ENCODE measurements at regions not wholly inside any gene's neighbourhood (a gene's known extent, or its start where the extent isn't known, plus 50 kb on each side); places are given as distances from the start of the nearest gene placed in this dataset.
A peak's percentile ranks its signal among the peaks of the same experiment; 100 is the strongest.

DNA sequence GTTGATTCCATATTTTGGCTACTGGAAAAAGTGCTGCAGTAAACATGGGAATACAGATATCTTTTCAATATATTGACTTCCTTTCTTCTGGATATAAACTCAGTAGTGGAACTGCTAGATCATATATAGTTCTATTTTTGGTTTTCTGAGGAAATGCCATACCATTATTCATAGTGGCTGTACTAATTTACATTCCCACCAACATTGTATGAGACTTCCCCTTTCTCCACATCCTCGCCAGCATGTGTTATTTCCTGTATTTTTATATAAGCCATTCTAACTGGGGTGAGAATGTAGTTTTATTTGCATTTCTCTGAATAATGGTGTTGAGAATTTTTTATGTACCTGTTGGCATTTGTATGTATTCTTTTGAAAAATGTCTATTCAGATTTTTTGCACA is 385.2 kb downstream of the NUF2 start:
- peak overlapping the region in 1 of 6 donors; percentile 39 for H3K27ac Mint-ChIP-seq
- no peak for ATAC-seq (ENCODE audit: low read depth in 2 of 2)
- peaks cover 0 to 8% (median 0%) of the 10 kb centered on the region in 7 donors for H3K9me3 Mint-ChIP-seq
- H3K36me3 Mint-ChIP-seq, result no peaks in the 10 kb centered on the region
- H3K4me1 Mint-ChIP-seq, result no peaks in the 10 kb centered on the region
- no peaks in the 10 kb centered on the region for H3K27me3 Mint-ChIP-seq
- no peak overlapping the region for H3K4me3 Mint-ChIP-seq
- DNase-seq, result no peak

DNA sequence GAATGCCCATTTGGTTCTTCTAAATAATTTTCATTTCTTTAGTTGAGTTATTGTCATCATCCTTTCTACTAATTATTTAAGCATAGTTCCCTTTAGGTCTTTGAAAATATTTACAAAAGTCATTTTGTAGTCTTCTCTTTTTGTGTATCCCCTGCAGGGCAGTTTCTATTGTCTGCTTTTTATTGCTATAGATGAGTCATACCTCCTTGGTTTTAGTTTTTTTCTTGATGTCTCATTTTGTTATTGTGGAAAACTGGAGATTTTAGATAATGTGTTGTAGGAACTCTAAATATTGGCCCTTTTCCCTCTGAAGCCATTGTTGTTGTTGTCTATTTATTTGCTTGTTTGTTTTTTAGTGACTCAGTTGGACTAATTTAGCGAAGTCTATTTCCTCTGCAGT is 387.9 kb downstream of the NUF2 start:
- Mint-ChIP-seq H3K27me3 (no peaks in the 10 kb centered on the region), H3K9me3 (peaks cover 0 to 8% (median 0%) of the 10 kb centered on the region in 7 donors), H3K4me3 (no peak overlapping the region), H3K36me3 (no peaks in the 10 kb centered on the region), H3K27ac (no peak overlapping the region), H3K4me1 (no peaks in the 10 kb centered on the region)
- DNase-seq (no peak), ATAC-seq (ENCODE audit: low read depth in 2 of 2) (no peak)

DNA sequence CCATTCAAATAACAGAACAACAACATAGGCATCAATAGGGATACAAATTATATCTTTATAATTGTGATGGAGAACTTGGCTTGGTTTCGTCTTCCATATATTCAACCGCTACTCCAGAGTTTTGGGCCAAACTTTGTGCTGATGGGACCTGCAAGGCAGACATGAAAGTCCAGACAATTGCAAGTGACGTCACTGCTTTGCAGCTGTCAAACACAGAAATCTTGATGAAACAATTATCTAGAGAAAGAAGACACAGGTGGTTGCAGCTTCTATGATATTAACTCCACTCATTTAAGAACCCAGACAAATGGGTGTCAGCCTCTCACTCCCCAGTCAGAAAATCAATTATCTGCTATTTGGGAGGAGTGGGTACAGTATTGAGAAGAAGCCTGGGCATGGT is 390.6 kb downstream of the NUF2 start:
- DNase-seq, result no peak
- ATAC-seq (ENCODE audit: low read depth in 2 of 2), result no peak
- no peaks in the 10 kb centered on the region for H3K36me3 Mint-ChIP-seq
- H3K4me1 Mint-ChIP-seq, result no peaks in the 10 kb centered on the region
- H3K27me3 Mint-ChIP-seq, result no peaks in the 10 kb centered on the region
- peaks cover 0 to 9% (median 0%) of the 10 kb centered on the region in 7 donors for H3K9me3 Mint-ChIP-seq
- no peak overlapping the region for H3K4me3 Mint-ChIP-seq
- no peak overlapping the region for H3K27ac Mint-ChIP-seq

DNA sequence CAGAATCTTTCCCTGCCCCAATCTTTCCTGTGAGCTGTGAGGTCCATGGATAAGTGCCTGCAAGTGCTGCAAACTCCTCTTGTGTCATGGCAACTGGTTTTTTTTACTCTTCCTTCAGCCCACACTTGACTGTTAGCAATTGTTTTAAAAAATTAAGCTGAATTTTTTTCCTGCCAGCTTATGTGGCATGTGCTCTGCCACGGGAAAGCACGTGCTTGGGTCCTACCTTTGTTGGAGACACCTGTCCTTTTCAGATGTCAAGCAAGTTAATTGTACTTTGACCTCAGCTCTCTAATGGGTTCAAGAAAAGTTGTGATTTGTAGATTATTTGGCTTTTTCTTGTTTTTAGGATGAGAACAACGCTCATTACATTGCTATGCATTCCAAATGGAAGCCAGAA is 398.5 kb downstream of the NUF2 start:
- DNase-seq, result no peak
- no peak for ATAC-seq (ENCODE audit: low read depth in 2 of 2)
- H3K9me3 Mint-ChIP-seq, result peaks cover 4 to 38% (median 11%) of the 10 kb centered on the region in 7 donors
- H3K27me3 Mint-ChIP-seq, result no peaks in the 10 kb centered on the region
- no peak overlapping the region for H3K27ac Mint-ChIP-seq
- no peaks in the 10 kb centered on the region for H3K4me1 Mint-ChIP-seq
- H3K36me3 Mint-ChIP-seq, result no peaks in the 10 kb centered on the region
- H3K4me3 Mint-ChIP-seq, result no peak overlapping the region

DNA sequence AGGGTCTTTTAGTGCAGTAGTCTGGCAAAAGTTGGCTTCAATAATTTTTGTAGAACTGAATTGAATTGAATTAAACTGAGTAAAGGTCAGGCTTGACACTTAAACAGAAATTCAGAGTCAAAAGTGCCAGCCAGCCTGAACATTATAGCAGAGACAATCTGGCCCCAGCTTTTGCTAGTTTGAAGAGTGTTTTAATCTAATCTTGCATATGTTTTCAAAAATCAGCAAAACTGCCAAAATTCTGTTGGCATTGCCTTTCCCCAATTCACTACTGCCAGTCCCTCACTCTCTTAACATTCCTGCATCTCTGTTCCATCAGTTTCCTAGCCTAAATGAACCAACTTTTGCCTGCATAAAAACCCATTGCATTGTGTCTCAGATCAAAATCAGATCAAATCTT is 403.8 kb downstream of the NUF2 start:
- no peaks in the 10 kb centered on the region for H3K4me1 Mint-ChIP-seq
- H3K9me3 Mint-ChIP-seq, result peaks cover 0 to 9% (median 3%) of the 10 kb centered on the region in 7 donors
- H3K36me3 Mint-ChIP-seq, result no peaks in the 10 kb centered on the region

DNA sequence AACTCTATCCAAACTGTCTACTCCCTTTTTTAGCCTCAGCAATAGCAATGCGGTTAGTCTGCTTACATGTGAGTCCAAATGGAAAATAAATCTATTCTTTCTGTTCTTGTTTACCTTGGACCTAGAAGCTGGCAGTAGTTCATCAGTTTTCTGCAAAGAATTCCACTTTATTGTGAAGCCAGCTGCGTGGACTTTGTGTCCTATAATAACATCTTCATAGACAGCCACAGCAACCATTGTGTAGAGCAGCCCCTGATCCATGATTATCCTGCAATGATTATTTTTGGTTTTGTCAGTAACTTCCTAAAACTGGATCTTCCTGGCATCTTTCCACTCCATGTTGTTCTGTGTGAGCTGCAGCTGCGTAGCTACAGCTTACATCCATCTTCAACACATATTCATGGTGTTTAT is 408.7 kb downstream of the NUF2 start:
- no peaks in the 10 kb centered on the region for H3K27me3 Mint-ChIP-seq
- DNase-seq (no peak), ATAC-seq (ENCODE audit: low read depth in 2 of 2) (no peak)
- peaks cover 0 to 13% (median 4%) of the 10 kb centered on the region in 7 donors for H3K9me3 Mint-ChIP-seq
- no peak overlapping the region for H3K27ac Mint-ChIP-seq
- no peaks in the 10 kb centered on the region for H3K4me1 Mint-ChIP-seq
- H3K36me3 Mint-ChIP-seq, result no peaks in the 10 kb centered on the region
- H3K4me3 Mint-ChIP-seq, result no peak overlapping the region

More for the DNA sequence above, 403.8 kb downstream of the NUF2 start:
- Mint-ChIP-seq H3K27ac (no peak overlapping the region), H3K27me3 (no peaks in the 10 kb centered on the region), H3K4me3 (no peak overlapping the region)
- ATAC-seq (ENCODE audit: low read depth in 2 of 2) (no peak), DNase-seq (no peak)

DNA sequence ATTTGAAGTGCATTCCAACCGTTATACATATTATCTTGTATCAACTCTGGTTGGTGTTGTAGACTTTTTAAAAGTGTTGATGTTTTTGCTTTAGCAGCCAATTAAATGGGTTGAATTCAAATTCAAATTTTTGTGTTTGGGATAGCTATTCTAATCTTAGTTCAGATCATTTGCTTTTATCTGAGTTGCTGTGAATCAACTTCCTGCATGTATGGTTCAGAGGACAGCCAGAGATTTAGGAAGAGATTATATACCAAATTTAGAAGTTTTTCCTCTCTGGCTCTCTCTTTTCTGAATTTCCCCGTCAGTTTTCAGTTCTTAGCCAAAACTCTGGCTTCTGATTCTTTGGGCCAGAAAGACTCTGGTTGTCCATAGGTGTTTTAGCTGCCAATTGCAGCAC is 415.5 kb downstream of the NUF2 start:
- ATAC-seq (ENCODE audit: low read depth in 2 of 2) (no peak), DNase-seq (no peak)
- H3K36me3 Mint-ChIP-seq, result no peaks in the 10 kb centered on the region
- no peak overlapping the region for H3K4me3 Mint-ChIP-seq
- H3K27ac Mint-ChIP-seq, result no peak overlapping the region
- H3K4me1 Mint-ChIP-seq, result no peaks in the 10 kb centered on the region
- H3K9me3 Mint-ChIP-seq, result peaks cover 2 to 12% (median 5%) of the 10 kb centered on the region in 7 donors
- H3K27me3 Mint-ChIP-seq, result no peaks in the 10 kb centered on the region

DNA sequence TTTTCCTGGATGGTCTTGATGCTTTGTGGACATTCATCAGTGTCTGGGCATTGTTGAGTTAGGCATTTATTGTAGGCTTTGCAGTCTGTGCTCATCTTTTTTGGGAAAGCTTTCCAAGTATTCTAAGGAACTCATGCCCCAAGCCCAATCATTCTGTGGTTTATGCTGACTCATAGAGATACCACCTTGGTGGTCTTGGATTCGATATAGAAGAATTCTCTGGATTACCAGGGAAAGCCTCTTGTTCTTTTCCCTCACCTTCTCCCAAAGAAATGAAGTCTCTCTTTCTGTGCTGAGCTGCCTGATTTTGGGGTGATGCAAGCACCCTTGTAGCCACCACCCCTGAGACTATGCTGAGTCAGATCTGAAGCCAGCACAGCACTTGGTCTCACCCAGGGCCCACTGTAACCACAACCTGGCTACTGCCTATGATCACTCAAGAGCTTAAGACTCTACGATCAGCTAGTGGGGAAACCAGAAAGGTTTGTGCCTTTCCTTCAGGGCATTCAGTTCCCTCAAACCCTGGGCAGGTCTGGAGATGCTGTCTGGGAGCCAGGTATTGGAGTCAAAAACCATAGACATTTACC is 422.6 kb downstream of the NUF2 start:
- no peak overlapping the region for H3K4me3 Mint-ChIP-seq
- H3K9me3 Mint-ChIP-seq, result peaks cover 7 to 31% (median 19%) of the 10 kb centered on the region in 7 donors
- H3K27me3 Mint-ChIP-seq, result no peaks in the 10 kb centered on the region

DNA sequence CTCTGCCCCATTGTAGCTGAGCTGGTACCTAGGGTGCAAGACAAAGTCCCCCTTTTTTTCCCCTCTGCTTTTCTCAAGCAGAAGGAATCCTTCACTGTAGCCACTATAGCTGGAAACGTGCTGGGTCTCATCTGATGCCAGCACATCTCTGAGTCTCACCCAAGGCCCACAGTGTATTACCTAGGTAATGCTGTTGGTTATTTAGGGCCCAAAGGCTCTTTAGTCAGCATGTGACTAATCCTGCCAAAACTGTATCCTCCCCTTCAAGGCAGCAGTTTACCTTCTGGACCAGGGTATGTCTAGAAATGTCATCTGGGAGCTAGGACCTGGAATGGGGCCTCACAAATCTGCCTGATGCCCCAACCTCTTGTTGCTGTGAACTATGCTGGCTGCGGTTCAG is 423.4 kb downstream of the NUF2 start:
- no peak overlapping the region for H3K27ac Mint-ChIP-seq
- DNase-seq (no peak), ATAC-seq (ENCODE audit: low read depth in 2 of 2) (no peak)
- peaks cover 6 to 38% (median 19%) of the 10 kb centered on the region in 7 donors for H3K9me3 Mint-ChIP-seq
- H3K36me3 Mint-ChIP-seq, result peaks cover 0 to 8% of the 10 kb centered on the region in 2 donors
- H3K4me1 Mint-ChIP-seq, result no peaks in the 10 kb centered on the region
- no peaks in the 10 kb centered on the region for H3K27me3 Mint-ChIP-seq
- no peak overlapping the region for H3K4me3 Mint-ChIP-seq

More for the DNA sequence above, 422.6 kb downstream of the NUF2 start:
- ATAC-seq (ENCODE audit: low read depth in 2 of 2), result no peak
- H3K27ac Mint-ChIP-seq, result no peak overlapping the region
- H3K36me3 Mint-ChIP-seq, result peaks cover 0 to 8% of the 10 kb centered on the region in 2 donors
- no peak for DNase-seq
- H3K4me1 Mint-ChIP-seq, result no peaks in the 10 kb centered on the region

DNA sequence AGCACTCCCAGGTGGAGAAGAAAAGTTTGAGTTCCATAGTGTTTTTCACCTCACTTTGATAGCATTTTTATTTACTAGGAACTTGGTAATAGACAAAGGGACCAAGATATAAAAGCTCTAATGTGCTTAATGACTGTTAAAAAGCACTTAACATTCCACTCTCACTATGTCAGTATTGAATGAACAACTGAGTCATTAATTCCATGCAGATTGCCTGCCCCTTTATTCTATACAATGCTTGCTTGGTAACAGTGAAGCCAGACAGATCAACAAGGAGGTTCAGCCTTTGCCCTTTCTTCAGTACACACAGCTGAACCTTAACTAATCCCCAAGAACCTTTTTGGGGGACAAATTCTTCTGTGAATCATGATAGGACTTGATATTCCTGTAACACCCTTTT is 425.5 kb downstream of the NUF2 start:
- peaks cover 6 to 32% (median 17%) of the 10 kb centered on the region in 7 donors for H3K9me3 Mint-ChIP-seq
- peaks cover 0 to 8% of the 10 kb centered on the region in 2 donors for H3K36me3 Mint-ChIP-seq
- H3K4me3 Mint-ChIP-seq, result no peak overlapping the region
- no peak for ATAC-seq (ENCODE audit: low read depth in 2 of 2)
- H3K27ac Mint-ChIP-seq, result no peak overlapping the region
- H3K4me1 Mint-ChIP-seq, result no peaks in the 10 kb centered on the region
- H3K27me3 Mint-ChIP-seq, result no peaks in the 10 kb centered on the region
- DNase-seq, result no peak

DNA sequence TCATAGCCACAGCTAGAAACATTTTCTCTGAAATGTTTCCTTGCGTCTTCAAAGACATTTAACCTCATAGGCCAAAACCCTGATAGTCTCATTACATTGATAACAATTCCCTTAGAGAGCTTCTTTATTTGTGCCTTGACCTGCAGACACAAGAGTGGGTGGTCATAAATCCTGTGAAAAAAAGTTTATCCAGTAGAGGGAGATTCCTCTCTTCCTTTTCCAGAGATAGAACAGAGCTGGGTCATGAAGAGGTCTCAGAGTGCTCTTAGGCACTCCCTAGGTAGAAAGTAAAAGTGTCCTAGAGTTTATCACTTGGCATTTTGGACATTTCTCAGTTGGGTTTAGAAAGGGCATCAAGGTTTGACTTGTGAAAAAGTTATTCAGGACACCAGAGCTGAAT is 426.1 kb downstream of the NUF2 start:
- no peak overlapping the region for H3K4me3 Mint-ChIP-seq
- DNase-seq (no peak), ATAC-seq (ENCODE audit: low read depth in 2 of 2) (no peak)
- peaks cover 6 to 26% (median 15%) of the 10 kb centered on the region in 7 donors for H3K9me3 Mint-ChIP-seq
- H3K27me3 Mint-ChIP-seq, result no peaks in the 10 kb centered on the region
- H3K27ac Mint-ChIP-seq, result peak overlapping the region in 1 of 6 donors; percentile 7
- no peaks in the 10 kb centered on the region for H3K4me1 Mint-ChIP-seq
- peaks cover 0 to 8% of the 10 kb centered on the region in 2 donors for H3K36me3 Mint-ChIP-seq

DNA sequence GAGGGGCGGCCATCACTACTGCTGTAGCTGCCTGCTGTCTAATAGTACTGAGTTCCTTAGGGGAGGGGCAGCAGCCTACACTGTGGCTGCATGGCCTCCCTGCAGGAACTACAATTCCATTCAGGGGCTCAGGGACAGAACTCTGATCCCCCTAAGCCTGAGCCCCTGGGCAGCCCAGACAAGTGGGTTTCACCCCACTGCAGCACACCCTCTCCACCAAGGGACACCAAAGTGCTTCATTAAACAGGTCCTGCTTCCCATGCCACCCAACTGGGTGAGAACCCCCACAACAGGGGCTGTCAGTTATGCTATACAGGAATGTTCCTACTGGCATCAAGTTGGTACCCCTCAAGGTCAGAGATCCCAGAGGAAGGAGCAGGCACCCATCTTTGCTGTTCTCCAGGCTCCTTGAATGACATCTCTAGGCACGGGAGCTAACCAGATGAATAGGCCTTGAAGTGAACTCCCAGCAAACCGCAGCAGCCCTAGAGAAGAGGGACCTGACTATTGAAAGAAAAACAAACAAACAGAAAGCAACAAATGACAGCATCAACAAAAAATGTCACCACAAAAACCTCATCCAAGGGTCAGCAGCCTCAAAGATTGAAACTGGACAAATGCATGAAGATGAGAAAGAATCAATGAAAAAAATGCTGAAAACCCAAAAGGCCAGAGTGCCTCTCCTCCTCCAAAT is 437.4 kb downstream of the NUF2 start:
- DNase-seq, result no peak
- Mint-ChIP-seq H3K4me3 (no peak overlapping the region), H3K27me3 (no peaks in the 10 kb centered on the region), H3K9me3 (peaks cover 6 to 19% (median 10%) of the 10 kb centered on the region in 7 donors), H3K4me1 (no peaks in the 10 kb centered on the region), H3K27ac (peak overlapping the region in 1 of 6 donors; percentile 36), H3K36me3 (no peaks in the 10 kb centered on the region)
- ATAC-seq (ENCODE audit: low read depth in 2 of 2), result no peak

DNA sequence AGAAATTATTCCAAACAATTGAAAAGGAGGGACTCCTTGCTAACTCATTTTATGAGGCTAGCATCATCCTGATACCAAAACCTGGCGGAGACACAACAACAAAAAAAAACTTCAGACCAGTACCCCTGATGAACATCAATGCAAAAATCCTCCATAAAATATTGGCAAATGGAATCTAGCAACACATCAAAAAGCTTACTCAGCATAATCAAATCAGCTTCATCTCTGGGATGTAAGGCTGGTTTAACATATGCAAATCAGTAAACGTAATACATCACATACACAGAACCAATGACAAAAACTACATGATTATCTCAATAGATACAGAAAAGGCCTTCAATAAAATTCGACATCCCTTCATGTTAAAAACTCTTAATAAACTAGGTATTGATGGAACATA is 440.1 kb downstream of the NUF2 start:
- H3K36me3 Mint-ChIP-seq, result no peaks in the 10 kb centered on the region
- peaks cover 6 to 19% (median 10%) of the 10 kb centered on the region in 7 donors for H3K9me3 Mint-ChIP-seq
- no peak overlapping the region for H3K27ac Mint-ChIP-seq
- DNase-seq, result no peak
- no peak overlapping the region for H3K4me3 Mint-ChIP-seq
- ATAC-seq (ENCODE audit: low read depth in 2 of 2), result no peak
- no peaks in the 10 kb centered on the region for H3K4me1 Mint-ChIP-seq
- H3K27me3 Mint-ChIP-seq, result no peaks in the 10 kb centered on the region

DNA sequence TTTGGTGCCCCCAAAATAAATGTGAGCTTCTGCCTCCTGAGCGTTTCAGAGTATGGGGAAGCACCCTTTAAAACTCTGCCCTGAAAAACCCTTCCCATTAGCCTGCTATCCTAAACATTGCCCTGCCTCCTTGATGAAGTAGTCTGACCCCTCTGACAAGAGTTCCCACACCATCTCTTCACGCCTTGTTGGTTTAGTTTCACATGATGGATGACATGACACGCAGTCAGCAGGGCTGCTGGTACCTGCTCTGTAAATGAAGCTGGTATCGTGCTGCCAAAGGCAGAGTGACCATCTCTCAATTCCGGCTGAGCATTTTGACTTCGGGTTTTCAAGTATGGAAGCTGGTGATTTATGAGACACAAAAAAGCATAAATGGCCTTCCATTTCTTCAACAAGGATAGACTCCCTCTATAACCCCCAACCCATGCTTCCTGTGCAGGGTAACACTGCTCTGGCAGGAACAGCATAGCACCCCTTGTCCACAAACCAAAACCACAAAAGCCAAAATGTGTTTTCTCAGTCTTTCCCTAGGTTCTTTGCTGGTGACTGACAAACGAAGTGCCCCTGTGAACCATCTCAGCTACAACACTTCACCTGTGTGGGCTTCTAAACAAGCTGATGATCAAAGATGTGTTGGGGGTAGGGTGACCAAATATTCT is 444.6 kb downstream of the NUF2 start:
- H3K4me1 Mint-ChIP-seq, result no peaks in the 10 kb centered on the region
- H3K27me3 Mint-ChIP-seq, result no peaks in the 10 kb centered on the region
- DNase-seq (no peak), ATAC-seq (ENCODE audit: low read depth in 2 of 2) (no peak)
- H3K27ac Mint-ChIP-seq, result no peak overlapping the region
- no peaks in the 10 kb centered on the region for H3K36me3 Mint-ChIP-seq
- H3K9me3 Mint-ChIP-seq, result peaks cover 0 to 8% (median 3%) of the 10 kb centered on the region in 7 donors
- H3K4me3 Mint-ChIP-seq, result peak overlapping the region in 1 of 8 donors; percentile 24

Measured in naive B cell (primary cell).